Common myeloid progenitor, CD34-positive (primary cell): ENCODE measurements at regions not wholly inside any gene's neighbourhood (a gene's known extent, or its start where the extent isn't known, plus 50 kb on each side); places are given as distances from the start of the nearest gene placed in this dataset.

Source experiments
- CTCF ChIA-PET: fragments of 350-600 bp; sonication (Branson Sonifier 250); formaldehyde crosslinking; loops from one replicate; lab custom pipeline; 2021; ENCODE audit warnings: antibody characterized with exemption; lab: Charles Lee
- POLR2A ChIA-PET: fragments of 350-600 bp; sonication (Branson Sonifier 250); formaldehyde crosslinking; loops from one replicate; lab custom pipeline; 2021; ENCODE audit warnings: antibody characterized with exemption; lab: Charles Lee
- DNase-seq, 3 donors: peaks; one replicate each; pipeline versions ENCODE4 v3.0.0 to v3.0.0-alpha.2; 2013
- H3K27ac ChIP-seq, 2 experiments: 1 replicate in 1 of 2; 2 replicates in 1 of 2; pipeline ENCODE4 v1.7.0; 2013; ENCODE audit warnings: inconsistent platforms in 2 of 2, low read length in 2 of 2, mild to moderate bottlenecking in 2 of 2, low read depth in 1 of 2, moderate library complexity in 1 of 2; ENCODE audit not compliant: severe bottlenecking in 2 of 2, insufficient read depth in 1 of 2, poor library complexity in 1 of 2
- H3K27me3 ChIP-seq, 5 experiments: replicated peaks in 2 of 5; 1 replicate in 3 of 5; 2 replicates in 2 of 5; pipeline versions ENCODE4 v1.6.1 to v1.7.0; 2013; ENCODE audit warnings: low read length in 4 of 5, mild to moderate bottlenecking in 2 of 5, moderate library complexity in 2 of 5, inconsistent platforms in 1 of 5; ENCODE audit not compliant: insufficient read depth in 5 of 5, control insufficient read depth in 4 of 5
- H3K36me3 ChIP-seq, 4 experiments: 1 replicate in 2 of 4; 2 replicates in 2 of 4; pipeline versions ENCODE4 v1.6.1 to v1.7.0; 2013; ENCODE audit warnings: low read length in 3 of 4, control low read depth in 1 of 4, mild to moderate bottlenecking in 1 of 4; ENCODE audit not compliant: control insufficient read depth in 4 of 4, insufficient read depth in 4 of 4
- H3K4me1 ChIP-seq, 4 experiments: 1 replicate in 3 of 4; 2 replicates in 1 of 4; pipeline versions ENCODE4 v1.6.1 to v1.7.1; 2013; ENCODE audit warnings: low read length in 3 of 4, mild to moderate bottlenecking in 3 of 4, control low read depth in 1 of 4, inconsistent platforms in 1 of 4, moderate library complexity in 1 of 4; ENCODE audit not compliant: control insufficient read depth in 4 of 4, insufficient read depth in 4 of 4; ENCODE audit errors: control extremely low read depth in 1 of 4
- H3K4me3 ChIP-seq, 7 experiments: 1 replicate in 4 of 7; 2 replicates in 3 of 7; pipeline versions ENCODE4 v1.5.1 to v1.7.0; 2013; ENCODE audit warnings: mild to moderate bottlenecking in 7 of 7, low read length in 6 of 7, moderate library complexity in 6 of 7, inconsistent platforms in 2 of 7, low read depth in 2 of 7, control low read depth in 1 of 7; ENCODE audit not compliant: insufficient read depth in 4 of 7, control insufficient read depth in 1 of 7; ENCODE audit errors: extremely low read depth in 1 of 7
- H3K9me3 ChIP-seq, 5 experiments: 1 replicate in 4 of 5; 2 replicates in 1 of 5; pipeline versions ENCODE4 v1.6.1 to v1.7.1; 2013; ENCODE audit warnings: low read length in 4 of 5, mild to moderate bottlenecking in 2 of 5, inconsistent platforms in 1 of 5, low read depth in 1 of 5, moderate library complexity in 1 of 5; ENCODE audit not compliant: control insufficient read depth in 4 of 5, insufficient read depth in 2 of 5; ENCODE audit errors: control extremely low read depth in 1 of 5
- WGBS: methylation state at CpG from one replicate; pipeline ENCODE4 v1.1.5; 2013; ENCODE audit not compliant: insufficient coverage; 5-methylcytosine and 5-hydroxymethylcytosine counted together

DNA sequence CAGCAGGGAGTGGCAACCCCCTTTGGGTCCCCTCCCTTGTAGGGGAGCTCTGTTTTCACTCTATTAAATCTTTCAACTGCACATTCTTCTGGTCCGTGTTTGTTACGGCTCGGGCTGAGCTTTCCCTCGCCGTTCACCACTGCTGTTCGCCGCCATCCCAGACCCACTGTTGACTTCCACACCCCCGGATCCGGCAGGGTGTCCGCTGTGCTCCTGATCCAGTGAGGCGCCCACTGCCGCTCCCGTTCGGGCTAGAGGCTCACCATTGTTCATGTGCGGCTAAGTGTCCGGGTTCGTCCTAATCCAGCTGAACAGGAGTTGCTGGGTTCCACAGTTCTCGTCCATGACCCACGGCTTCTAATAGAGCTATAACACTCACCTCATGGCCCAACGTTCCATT is 408.1 kb downstream of the KCNJ2 start:
- CTCF ChIA-PET, result no interaction called here
- H3K36me3 ChIP-seq, result no peaks in the 10 kb centered on the region
- H3K27me3 ChIP-seq, result no peaks in the 10 kb centered on the region
- no peak overlapping the region for H3K27ac ChIP-seq
- H3K4me3 ChIP-seq, result no peak overlapping the region
- over 99% methylated on average over 20 of the region's 20 CpGs for WGBS
- H3K4me1 ChIP-seq, result no peaks in the 10 kb centered on the region
- DNase-seq, result no peak
- POLR2A ChIA-PET, result no interaction called here
- H3K9me3 ChIP-seq, result no peaks in the 10 kb centered on the region

DNA sequence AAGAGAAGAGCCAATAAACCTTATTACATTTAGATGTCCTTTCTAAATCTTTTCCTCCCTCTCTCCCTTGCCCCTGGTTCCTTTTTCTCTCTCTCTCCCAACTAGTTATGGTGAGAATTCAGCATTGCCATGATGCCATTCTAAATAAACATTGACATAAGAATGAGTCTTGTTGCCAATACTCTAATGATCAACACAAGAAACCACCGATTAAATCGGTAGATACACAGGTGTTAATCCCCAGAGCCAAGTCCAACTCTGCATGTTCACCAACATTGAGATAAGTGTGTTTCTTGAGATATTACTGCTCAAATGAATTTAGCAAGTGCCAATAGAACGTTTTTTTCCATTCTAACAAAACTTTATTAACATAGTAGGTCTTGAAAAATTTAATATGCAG is 412.1 kb downstream of the KCNJ2 start:
- no peaks in the 10 kb centered on the region for H3K27me3 ChIP-seq
- DNase-seq, result no peak
- peaks cover 0 to 12% (median 7%) of the 10 kb centered on the region in 5 experiments for H3K9me3 ChIP-seq
- no peaks in the 10 kb centered on the region for H3K4me1 ChIP-seq
- H3K36me3 ChIP-seq, result no peaks in the 10 kb centered on the region
- ChIA-PET CTCF (no interaction called here), POLR2A (no interaction called here)
- H3K4me3 ChIP-seq, result no peak overlapping the region
- no peak overlapping the region for H3K27ac ChIP-seq
- WGBS, result no CpG with 5 or more reads among the region's 3 CpGs

DNA sequence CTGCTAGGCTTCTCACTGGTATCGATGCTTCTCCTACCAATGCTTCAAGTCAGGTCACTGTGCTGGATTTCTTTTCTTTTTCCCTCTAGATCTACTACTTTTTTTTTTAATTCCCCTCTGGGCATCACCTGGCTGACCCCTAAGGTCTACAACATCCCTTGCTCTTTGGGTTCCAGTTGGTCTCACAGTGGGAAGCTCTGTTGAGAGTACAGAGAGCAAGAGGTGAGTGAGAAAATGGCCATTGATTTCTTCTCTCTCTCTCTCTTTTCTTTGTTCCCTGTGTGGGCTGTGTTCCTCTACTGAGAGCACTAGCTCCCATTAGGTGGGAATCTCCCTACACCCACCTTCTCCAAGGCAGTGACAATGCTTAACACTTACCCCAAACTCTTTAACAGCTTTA is 413.4 kb downstream of the KCNJ2 start:
- ChIA-PET CTCF (no interaction called here), POLR2A (no interaction called here)
- 100% methylated on average over 1 of the region's 1 CpG for WGBS
- H3K36me3 ChIP-seq, result no peaks in the 10 kb centered on the region
- H3K4me3 ChIP-seq, result no peak overlapping the region
- no peaks in the 10 kb centered on the region for H3K4me1 ChIP-seq
- no peak for DNase-seq
- peaks cover 0 to 12% (median 7%) of the 10 kb centered on the region in 5 experiments for H3K9me3 ChIP-seq
- no peak overlapping the region for H3K27ac ChIP-seq
- H3K27me3 ChIP-seq, result no peaks in the 10 kb centered on the region

DNA sequence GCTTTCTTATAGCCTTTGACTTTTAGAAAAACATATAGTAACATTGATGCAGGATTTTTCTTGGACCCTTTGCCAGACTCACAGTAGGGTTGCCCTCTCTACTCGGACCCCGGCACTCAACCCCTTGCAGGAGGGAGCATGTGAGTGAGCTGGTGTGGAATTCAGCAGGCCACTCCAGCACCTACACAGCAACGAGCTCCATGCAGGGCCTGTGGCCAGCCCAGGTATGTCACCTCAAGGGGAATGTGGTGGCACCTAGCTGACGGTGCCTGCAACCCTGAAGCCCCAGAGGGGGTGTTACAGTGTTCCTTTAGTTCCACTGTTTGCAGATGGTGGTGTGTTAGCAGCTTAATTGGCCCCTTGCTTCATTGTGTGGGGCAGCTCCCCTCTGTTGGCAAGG is 414.9 kb downstream of the KCNJ2 start:
- no peak for DNase-seq
- H3K27ac ChIP-seq, result no peak overlapping the region
- peaks cover 0 to 12% (median 7%) of the 10 kb centered on the region in 5 experiments for H3K9me3 ChIP-seq
- H3K36me3 ChIP-seq, result no peaks in the 10 kb centered on the region
- no peaks in the 10 kb centered on the region for H3K4me1 ChIP-seq
- H3K27me3 ChIP-seq, result no peaks in the 10 kb centered on the region
- 86% methylated on average over 1 of the region's 4 CpGs for WGBS
- CTCF ChIA-PET, result interaction anchor here (0.7 kb wide), 1 partner anchor 10 kb away, joined by 3 read pairs; no protein-coding TSS in a partner anchor
- H3K4me3 ChIP-seq, result no peak overlapping the region
- POLR2A ChIA-PET, result no interaction called here

DNA sequence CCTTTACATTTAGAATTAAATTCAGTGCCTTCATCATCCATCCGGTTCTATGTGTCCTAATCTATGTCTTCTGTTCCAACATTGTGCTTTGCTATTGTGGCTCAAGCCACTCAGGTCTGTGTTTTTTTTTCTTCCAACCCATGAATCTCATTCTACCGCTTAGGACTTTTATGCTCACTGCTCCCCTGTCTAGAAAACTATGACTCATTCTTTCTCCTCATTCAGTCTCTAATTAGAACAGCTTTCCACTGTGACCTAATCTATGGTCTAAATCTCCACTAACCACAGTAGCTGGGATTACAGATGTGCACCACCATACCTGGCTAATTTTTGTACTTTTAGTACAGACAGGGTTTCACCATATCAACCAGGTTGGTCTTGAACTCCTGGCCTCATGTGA is 418.7 kb downstream of the KCNJ2 start:
- H3K4me1 ChIP-seq, result no peaks in the 10 kb centered on the region
- ChIA-PET CTCF (no interaction called here), POLR2A (no interaction called here)
- no peak overlapping the region for H3K27ac ChIP-seq
- DNase-seq, result no peak
- H3K4me3 ChIP-seq, result no peak overlapping the region
- no peaks in the 10 kb centered on the region for H3K36me3 ChIP-seq
- WGBS, result 97% methylated on average over 2 of the region's 2 CpGs
- peaks cover 0 to 12% (median 7%) of the 10 kb centered on the region in 5 experiments for H3K9me3 ChIP-seq
- no peaks in the 10 kb centered on the region for H3K27me3 ChIP-seq

DNA sequence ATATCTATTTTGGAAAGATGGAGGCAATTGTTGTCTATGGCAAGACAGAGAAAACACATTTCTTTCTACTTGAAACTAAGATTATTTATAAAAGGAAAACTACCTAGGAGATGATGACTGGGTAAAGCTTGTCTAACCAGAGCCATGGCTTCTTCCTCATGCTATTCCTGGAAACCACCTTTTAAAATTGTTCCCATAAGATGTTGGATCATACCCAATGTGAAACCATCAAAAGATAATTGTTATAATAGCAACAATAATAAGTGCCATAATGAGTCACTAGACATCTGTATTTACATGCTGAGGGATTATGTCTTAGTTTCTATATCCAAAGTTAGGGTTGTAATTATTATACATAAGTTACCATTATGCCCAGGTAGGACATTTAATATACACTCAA is 428.4 kb downstream of the KCNJ2 start:
- no peaks in the 10 kb centered on the region for H3K36me3 ChIP-seq
- no peak overlapping the region for H3K27ac ChIP-seq
- no peak overlapping the region for H3K4me3 ChIP-seq
- DNase-seq, result no peak
- POLR2A ChIA-PET, result no interaction called here
- no peaks in the 10 kb centered on the region for H3K9me3 ChIP-seq
- no peaks in the 10 kb centered on the region for H3K27me3 ChIP-seq
- CTCF ChIA-PET, result no interaction called here
- H3K4me1 ChIP-seq, result no peaks in the 10 kb centered on the region

DNA sequence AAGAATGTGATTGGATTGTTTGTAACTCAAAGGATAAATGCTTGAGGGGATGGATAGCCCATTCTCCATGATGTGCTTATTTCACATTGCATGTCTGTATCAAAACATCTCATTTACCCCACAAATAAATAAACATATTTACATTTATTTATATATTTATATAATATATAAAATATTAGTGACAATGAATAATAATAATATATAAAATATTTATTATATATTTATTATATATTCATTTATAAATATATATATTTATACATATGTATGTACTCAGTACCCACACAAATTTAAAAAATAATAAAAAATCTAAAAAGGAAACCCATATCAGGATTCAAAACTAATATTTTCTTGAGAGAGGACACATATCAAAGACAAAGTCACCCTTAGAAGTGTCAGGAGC is 429.9 kb downstream of the KCNJ2 start:
- Histone ChIP-seq H3K4me3 (no peak overlapping the region), H3K27ac (no peak overlapping the region), H3K27me3 (no peaks in the 10 kb centered on the region), H3K9me3 (no peaks in the 10 kb centered on the region), H3K4me1 (no peaks in the 10 kb centered on the region), H3K36me3 (no peaks in the 10 kb centered on the region)
- ChIA-PET POLR2A (no interaction called here), CTCF (no interaction called here)
- DNase-seq, result no peak
